ENCODE measurements at regions not wholly inside any gene's neighbourhood (a gene's known extent, or its start where the extent isn't known, plus 50 kb on each side); places are given as distances from the start of the nearest gene placed in this dataset.

GRCh38 chr7:81594767-81595166 lies 175.1 kb downstream of the HGF start:
- Histone ChIP-seq H3K27ac (ENCODE audit: low read depth in 1 of 2, low read length in 2 of 2) (no peak overlapping the region), H3K9me3 (ENCODE audit: control insufficient read depth in 1 of 2, insufficient read depth in 1 of 2, low read length in 2 of 2) (peaks cover 0 to 3% of the 10 kb centered on the region in 2 experiments), H3K4me3 (ENCODE audit: low read length) (no peak overlapping the region), H3K27me3 (ENCODE audit: control insufficient read depth in 1 of 2, insufficient read depth in 2 of 2, low read length in 2 of 2) (no peaks in the 10 kb centered on the region), H3K4me1 (ENCODE audit: insufficient read depth, low read length) (no peaks in the 10 kb centered on the region), H3K36me3 (ENCODE audit: insufficient read depth, low read length) (no peaks in the 10 kb centered on the region)
- CTCF ChIA-PET: no interaction called here
- H3K4me3 Mint-ChIP-seq: no peak overlapping the region
- intact Hi-C loops (cut with DNase I, micrococcal nuclease): no loop called here
- no peak for TF ChIP-seq CTCF (IDR thresholded peaks at IDR 0.05)
- DNase-seq: no peak
- H3K9me3 Mint-ChIP-seq: no peaks in the 10 kb centered on the region
- H3K36me3 Mint-ChIP-seq (ENCODE audit: low read depth): no peaks in the 10 kb centered on the region
- no peak overlapping the region for H3K27ac Mint-ChIP-seq
- ATAC-seq (ENCODE audit: poor library complexity): no peak
- no peaks in the 10 kb centered on the region for H3K4me1 Mint-ChIP-seq (ENCODE audit: low read depth)
- POLR2A ChIA-PET: no interaction called here
- no peaks in the 10 kb centered on the region for H3K27me3 Mint-ChIP-seq

- intact Hi-C loops (cut with DNase I, micrococcal nuclease): no loop called here
- Mint-ChIP-seq H3K4me3 (no peak overlapping the region), H3K9me3 (no peaks in the 10 kb centered on the region), H3K36me3 (ENCODE audit: low read depth) (no peaks in the 10 kb centered on the region), H3K27me3 (no peaks in the 10 kb centered on the region), H3K4me1 (ENCODE audit: low read depth) (no peaks in the 10 kb centered on the region), H3K27ac (no peak overlapping the region)
- peaks cover 0 to 4% of the 10 kb centered on the region in 2 experiments for H3K9me3 ChIP-seq (ENCODE audit: control insufficient read depth in 1 of 2, insufficient read depth in 1 of 2, low read length in 2 of 2)
- DNase-seq (no peak), ATAC-seq (ENCODE audit: poor library complexity) (no peak)
- no peaks in the 10 kb centered on the region for H3K27me3 ChIP-seq (ENCODE audit: control insufficient read depth in 1 of 2, insufficient read depth in 2 of 2, low read length in 2 of 2)
- no peaks in the 10 kb centered on the region for H3K36me3 ChIP-seq (ENCODE audit: insufficient read depth, low read length)
- no peak overlapping the region for H3K4me3 ChIP-seq (ENCODE audit: low read length)
- POLR2A ChIA-PET: no interaction called here
- no peak for TF ChIP-seq CTCF (IDR thresholded peaks at IDR 0.05)
- CTCF ChIA-PET: no interaction called here
- no peaks in the 10 kb centered on the region for H3K4me1 ChIP-seq (ENCODE audit: insufficient read depth, low read length)
- no peak overlapping the region for H3K27ac ChIP-seq (ENCODE audit: low read depth in 1 of 2, low read length in 2 of 2)
Observed at GRCh38 chr7:81590131-81590530, 179.7 kb downstream of the HGF start.

- Mint-ChIP-seq H3K9me3 (no peaks in the 10 kb centered on the region), H3K36me3 (ENCODE audit: low read depth) (no peaks in the 10 kb centered on the region), H3K4me3 (no peak overlapping the region), H3K27me3 (no peaks in the 10 kb centered on the region), H3K27ac (no peak overlapping the region), H3K4me1 (ENCODE audit: low read depth) (no peaks in the 10 kb centered on the region)
- H3K27ac ChIP-seq (ENCODE audit: low read depth in 1 of 2, low read length in 2 of 2): no peak overlapping the region
- no peak for ATAC-seq (ENCODE audit: poor library complexity)
- H3K4me1 ChIP-seq (ENCODE audit: insufficient read depth, low read length): no peaks in the 10 kb centered on the region
- intact Hi-C loops (cut with DNase I, micrococcal nuclease): no loop called here
- TF ChIP-seq CTCF (IDR thresholded peaks at IDR 0.05): no peak
- ChIA-PET CTCF (no interaction called here), POLR2A (no interaction called here)
- H3K9me3 ChIP-seq (ENCODE audit: control insufficient read depth in 1 of 2, insufficient read depth in 1 of 2, low read length in 2 of 2): peaks cover 0 to 7% of the 10 kb centered on the region in 2 experiments
- no peaks in the 10 kb centered on the region for H3K27me3 ChIP-seq (ENCODE audit: control insufficient read depth in 1 of 2, insufficient read depth in 2 of 2, low read length in 2 of 2)
- H3K36me3 ChIP-seq (ENCODE audit: insufficient read depth, low read length): no peaks in the 10 kb centered on the region
- no peak overlapping the region for H3K4me3 ChIP-seq (ENCODE audit: low read length)
- DNase-seq: no peak
Observed at GRCh38 chr7:81584667-81585066, 185.2 kb downstream of the HGF start.
